ENCODE measurements at regions not wholly inside any gene's neighbourhood (a gene's known extent, or its start where the extent isn't known, plus 50 kb on each side); places are given as distances from the start of the nearest gene placed in this dataset.

- TF ChIP-seq POLR2A (IDR thresholded peaks at IDR 0.05) (no peak), CTCF (IDR thresholded peaks at IDR 0.05) (no peak)
Observed at GRCh38 chr2:215635788-215636139, 199.9 kb upstream of the FN1 start.
